Hepatocyte (in vitro differentiated cells): ENCODE measurements at regions not wholly inside any gene's neighbourhood (a gene's known extent, or its start where the extent isn't known, plus 50 kb on each side); places are given as distances from the start of the nearest gene placed in this dataset.
"Not testable (repeated sequence)": the region's sequence is repeated elsewhere in the genome, so short reads cannot be mapped to it uniquely, and the experiment has no call there.

Experiments used
- EZH2phosphoT487 ChIP-seq: fragments of 200-600 bp; sonication (generic); IDR thresholded peaks from one replicate; pipeline ENCODE4 v1.6.1; 2018; ENCODE audit warnings: antibody characterized with exemption, mild to moderate bottlenecking, low read depth, moderate library complexity; ENCODE audit not compliant: unreplicated experiment, severe bottlenecking
- TF ChIP-seq, protein P1 (sequence below): fragments of 200-600 bp; sonication (generic); IDR thresholded peaks from 2 replicates; pipeline ENCODE4 v1.5.1; 2016; ENCODE audit warnings: antibody characterized with exemption, mild to moderate bottlenecking; ENCODE audit not compliant: poor library complexity

- TF ChIP-seq EZH2phosphoT487: not testable (repeated sequence)
- TF ChIP-seq, protein P1, sequence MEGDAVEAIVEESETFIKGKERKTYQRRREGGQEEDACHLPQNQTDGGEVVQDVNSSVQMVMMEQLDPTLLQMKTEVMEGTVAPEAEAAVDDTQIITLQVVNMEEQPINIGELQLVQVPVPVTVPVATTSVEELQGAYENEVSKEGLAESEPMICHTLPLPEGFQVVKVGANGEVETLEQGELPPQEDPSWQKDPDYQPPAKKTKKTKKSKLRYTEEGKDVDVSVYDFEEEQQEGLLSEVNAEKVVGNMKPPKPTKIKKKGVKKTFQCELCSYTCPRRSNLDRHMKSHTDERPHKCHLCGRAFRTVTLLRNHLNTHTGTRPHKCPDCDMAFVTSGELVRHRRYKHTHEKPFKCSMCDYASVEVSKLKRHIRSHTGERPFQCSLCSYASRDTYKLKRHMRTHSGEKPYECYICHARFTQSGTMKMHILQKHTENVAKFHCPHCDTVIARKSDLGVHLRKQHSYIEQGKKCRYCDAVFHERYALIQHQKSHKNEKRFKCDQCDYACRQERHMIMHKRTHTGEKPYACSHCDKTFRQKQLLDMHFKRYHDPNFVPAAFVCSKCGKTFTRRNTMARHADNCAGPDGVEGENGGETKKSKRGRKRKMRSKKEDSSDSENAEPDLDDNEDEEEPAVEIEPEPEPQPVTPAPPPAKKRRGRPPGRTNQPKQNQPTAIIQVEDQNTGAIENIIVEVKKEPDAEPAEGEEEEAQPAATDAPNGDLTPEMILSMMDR: not testable (repeated sequence)
These were observed 128.6 kb downstream of the FCRL5 start for GRCh38 chr1:157423764-157424163.
